Activated CD8-positive, alpha-beta memory T cell treated with anti-CD3 and anti-CD28 coated beads for 36 hours (primary cell): ENCODE measurements at regions not wholly inside any gene's neighbourhood (a gene's known extent, or its start where the extent isn't known, plus 50 kb on each side); places are given as distances from the start of the nearest gene placed in this dataset.
"Not testable (repeated sequence)": the region's sequence is repeated elsewhere in the genome, so short reads cannot be mapped to it uniquely, and the experiment has no call there.

Experiments used
- CTCF ChIA-PET: fragments of 350-600 bp; sonication (Branson Sonifier 250); formaldehyde crosslinking; loops from one replicate; lab custom pipeline; 2021; ENCODE audit warnings: antibody characterized with exemption; lab: Charles Lee
- POLR2A ChIA-PET: fragments of 350-600 bp; sonication (Branson Sonifier 250); formaldehyde crosslinking; loops from one replicate; lab custom pipeline; 2021; ENCODE audit warnings: antibody characterized with exemption; lab: Charles Lee

- POLR2A ChIA-PET, result no interaction called here
- CTCF ChIA-PET, result no interaction called here
Observed at GRCh38 chr1:227508431-227508830, 54.9 kb upstream of the ZNF678 start.

- CTCF ChIA-PET, POLR2A ChIA-PET: not testable (repeated sequence)
Observed at GRCh38 chr1:227506490-227507393, 56.6 kb upstream of the ZNF678 start.

GRCh38 chr1:227496045-227496444 lies 67.3 kb upstream of the ZNF678 start:
- POLR2A ChIA-PET, CTCF ChIA-PET: not testable (repeated sequence)

GRCh38 chr1:227493863-227494551 lies 69.3 kb upstream of the ZNF678 start:
- CTCF ChIA-PET, POLR2A ChIA-PET: not testable (repeated sequence)

DNA sequence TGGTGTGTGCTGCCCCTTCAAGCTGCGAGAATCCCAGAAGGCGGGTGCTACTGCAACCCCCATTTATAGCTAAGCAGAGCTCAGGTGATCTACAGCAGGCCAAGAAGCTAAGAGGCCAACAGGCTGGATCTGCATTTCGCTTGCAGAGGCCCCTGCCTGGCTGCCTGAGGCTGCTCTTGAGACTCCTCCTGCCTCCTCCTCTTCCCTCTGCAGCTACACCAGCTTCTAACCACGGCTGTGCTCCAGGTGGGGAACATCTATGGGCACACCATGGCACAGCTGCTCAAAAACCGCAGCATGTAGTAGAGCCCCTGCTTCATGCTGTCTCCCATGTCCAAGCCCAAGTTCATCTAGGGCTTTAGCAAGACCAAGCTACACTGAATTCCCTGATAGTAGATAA lies 72.9 kb upstream of the ZNF678 start:
- CTCF ChIA-PET, result no interaction called here
- POLR2A ChIA-PET, result interaction anchor here (0.6 kb wide), 1 partner anchor 201 kb away, joined by 3 read pairs; no protein-coding TSS in a partner anchor

DNA sequence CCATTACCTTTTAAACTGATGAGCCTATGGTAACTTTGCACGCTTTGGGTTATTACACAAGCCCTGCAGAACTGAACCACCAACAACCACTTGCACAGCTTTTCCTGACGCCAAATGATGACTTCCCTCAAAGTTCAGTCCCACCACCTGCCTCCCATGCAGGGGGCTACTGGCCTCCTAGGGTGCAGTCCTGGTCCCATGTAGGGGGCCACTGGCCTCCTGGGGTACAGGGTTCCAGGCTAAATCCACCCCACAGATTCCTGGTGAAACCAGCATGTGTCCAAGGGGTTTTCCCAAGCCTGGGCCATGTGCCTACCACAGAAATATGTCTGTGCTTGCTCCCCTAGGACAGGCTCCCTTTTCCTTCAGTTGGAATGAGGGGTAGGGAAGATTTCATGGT lies 73.4 kb upstream of the ZNF678 start:
- ChIA-PET POLR2A (no interaction called here), CTCF (no interaction called here)

DNA sequence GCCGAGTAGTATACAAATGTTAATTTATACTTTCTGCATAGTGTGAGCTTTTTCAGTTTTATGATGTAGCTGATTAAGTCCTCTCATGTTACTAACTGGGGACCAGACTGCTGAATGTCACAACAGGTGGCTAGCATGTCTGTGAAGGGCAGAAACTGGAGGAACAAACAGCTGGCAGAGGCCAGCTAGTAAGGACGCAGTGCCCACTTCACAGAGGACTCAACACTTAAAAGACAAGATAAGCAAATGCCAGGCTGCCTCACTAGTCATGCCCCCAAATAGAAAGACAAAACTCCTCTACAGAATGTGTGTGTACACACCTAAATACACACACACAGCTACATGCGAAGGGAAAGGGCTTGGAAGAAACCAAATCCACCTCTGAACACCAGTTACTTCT lies 73.8 kb upstream of the ZNF678 start:
- POLR2A ChIA-PET, result no interaction called here
- CTCF ChIA-PET, result interaction anchor here (0.5 kb wide), 1 partner anchor 427 kb away, joined by 3 read pairs; no protein-coding TSS in a partner anchor

DNA sequence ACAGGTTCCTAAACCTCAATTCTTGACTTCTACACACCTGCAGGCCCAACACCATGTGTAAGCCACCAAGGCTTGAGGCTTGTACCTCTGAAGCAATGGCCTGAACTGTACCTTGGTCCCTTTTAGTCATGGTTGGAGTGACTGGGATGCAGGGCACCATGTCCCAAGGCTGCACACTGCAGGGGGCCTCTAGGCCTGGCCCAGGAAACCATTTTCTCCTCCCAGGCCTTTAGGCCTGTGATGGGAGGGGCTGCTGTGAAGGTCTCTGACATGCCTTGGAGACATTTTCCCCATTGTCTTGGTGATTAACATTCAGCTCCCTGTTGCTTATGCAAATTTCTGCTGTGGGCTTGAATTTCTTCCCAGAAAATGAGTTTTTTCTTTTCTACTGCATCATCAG lies 75.8 kb upstream of the ZNF678 start:
- CTCF ChIA-PET, result no interaction called here
- POLR2A ChIA-PET, result no interaction called here

GRCh38 chr1:227486559-227486958 lies 76.8 kb upstream of the ZNF678 start:
- ChIA-PET POLR2A (no interaction called here), CTCF (no interaction called here)

- ChIA-PET POLR2A (no interaction called here), CTCF (interaction anchor here (0.8 kb wide), 1 partner anchor 29 kb away, joined by 3 read pairs; no protein-coding TSS in a partner anchor)
Observed at GRCh38 chr1:227482023-227482299, 81.4 kb upstream of the ZNF678 start.

DNA sequence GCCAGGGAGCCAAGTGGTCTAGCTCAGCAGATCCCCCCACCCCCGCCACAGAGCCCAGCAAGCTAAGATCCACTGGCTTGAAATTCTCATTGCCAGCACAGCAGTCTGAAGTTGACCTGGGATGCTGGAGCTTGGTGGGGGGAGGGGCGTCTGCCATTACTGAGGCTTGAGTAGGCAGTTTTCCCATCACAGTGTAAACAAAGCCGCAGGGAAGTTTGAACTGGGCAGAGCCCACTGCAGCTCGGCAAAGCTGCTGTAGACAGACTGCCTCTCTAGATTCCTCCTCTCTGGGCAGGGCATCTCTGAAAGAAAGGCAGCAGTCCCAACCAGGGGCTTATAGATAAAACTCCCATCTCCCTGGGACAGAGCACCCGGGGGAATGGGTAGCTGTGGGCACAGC lies 89.3 kb upstream of the ZNF678 start:
- CTCF ChIA-PET, POLR2A ChIA-PET: not testable (repeated sequence)

DNA sequence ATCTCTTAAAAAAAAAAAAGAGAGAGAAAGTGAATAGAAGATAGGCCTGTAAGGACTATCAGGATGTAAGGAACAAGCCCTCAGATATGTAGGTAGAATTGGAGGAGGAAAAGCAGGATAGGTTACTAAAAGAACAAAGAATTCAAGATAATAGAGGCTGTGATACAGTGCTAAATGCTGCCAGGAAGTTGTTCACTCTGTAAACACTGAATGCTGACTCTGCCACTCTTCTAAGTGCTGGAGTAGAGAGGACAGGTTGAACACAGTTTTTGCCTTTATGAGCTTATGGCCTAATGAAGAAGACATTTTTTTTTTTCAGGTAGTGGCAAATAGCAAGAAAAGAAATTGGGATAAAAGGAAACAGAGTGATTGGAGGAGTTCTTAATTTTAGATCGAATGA lies 90.6 kb upstream of the ZNF678 start:
- CTCF ChIA-PET, result no interaction called here
- POLR2A ChIA-PET, result interaction anchor here (0.6 kb wide), 1 partner anchor 476 kb away, joined by 6 read pairs; no protein-coding TSS in a partner anchor

- ChIA-PET POLR2A (no interaction called here), CTCF (no interaction called here)
Observed at GRCh38 chr1:227470688-227471087, 92.7 kb upstream of the ZNF678 start.

DNA sequence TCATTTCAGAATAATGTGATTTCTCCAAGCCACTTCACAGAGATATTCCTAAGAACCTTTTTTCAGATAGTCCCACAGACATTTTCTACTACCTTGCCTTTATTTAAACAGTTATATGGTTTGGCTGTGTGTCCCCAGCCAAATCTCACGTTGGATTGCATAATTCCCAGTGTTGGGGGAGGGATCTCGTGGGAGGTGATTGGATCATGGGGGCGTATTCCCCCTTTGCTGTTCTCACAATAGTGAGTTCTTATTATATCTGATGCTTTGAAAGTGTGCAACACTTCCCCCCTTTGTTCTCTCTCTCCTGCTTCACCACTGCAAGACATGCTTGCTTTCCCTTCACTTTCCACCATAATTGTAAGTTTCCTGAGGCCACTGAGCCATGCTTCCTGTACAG lies 93.6 kb upstream of the ZNF678 start:
- POLR2A ChIA-PET, result no interaction called here
- CTCF ChIA-PET, result no interaction called here

- CTCF ChIA-PET, result no interaction called here
Observed at GRCh38 chr1:227466039-227466645, 97.2 kb upstream of the ZNF678 start.

DNA sequence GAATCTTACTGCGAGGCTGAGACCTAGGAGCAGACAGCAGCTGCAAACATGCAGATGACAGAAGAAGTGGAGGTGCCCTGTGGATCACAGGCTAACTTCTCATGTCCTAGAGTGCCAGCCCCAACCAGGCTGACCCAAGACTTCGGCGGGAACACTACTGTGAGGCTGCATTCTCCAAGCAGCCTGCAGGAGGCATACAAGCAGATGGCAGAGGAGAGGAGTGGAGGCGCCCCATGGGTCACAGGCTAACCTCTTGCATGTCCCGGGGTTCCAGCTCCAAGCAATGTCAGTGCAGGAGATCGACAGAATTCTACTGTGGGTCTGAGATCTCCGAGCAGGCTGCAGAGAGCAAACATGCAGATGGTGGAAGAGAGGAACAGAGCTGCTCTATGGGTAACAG lies 98.1 kb upstream of the ZNF678 start:
- ChIA-PET CTCF (no interaction called here), POLR2A (no interaction called here)

More at GRCh38 chr1:227466039-227466645, 97.2 kb upstream of the ZNF678 start:
- POLR2A ChIA-PET, result no interaction called here

DNA sequence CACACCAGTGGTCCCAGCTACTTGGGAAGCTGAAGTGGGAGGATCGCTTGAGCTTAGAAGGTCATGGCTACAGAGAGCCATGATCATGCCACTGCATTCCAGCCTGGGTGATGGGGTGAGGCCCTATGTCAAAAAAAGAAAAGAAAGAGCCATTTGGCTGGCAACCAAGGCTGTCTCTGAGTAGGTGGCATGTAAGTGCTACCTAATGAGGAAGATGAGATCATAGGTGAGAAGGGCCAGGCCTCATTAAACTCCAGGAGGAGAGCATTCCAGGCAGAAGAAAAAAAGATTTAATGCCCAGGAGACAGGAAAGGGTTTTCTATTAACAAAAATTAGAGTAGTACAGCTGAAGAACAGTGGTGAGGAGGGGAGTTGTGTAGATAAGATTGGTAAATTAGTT lies 103.4 kb upstream of the ZNF678 start:
- ChIA-PET CTCF (no interaction called here), POLR2A (no interaction called here)

GRCh38 chr1:227459326-227459841 lies 104.0 kb upstream of the ZNF678 start:
- POLR2A ChIA-PET, result no interaction called here
- CTCF ChIA-PET, result no interaction called here

DNA sequence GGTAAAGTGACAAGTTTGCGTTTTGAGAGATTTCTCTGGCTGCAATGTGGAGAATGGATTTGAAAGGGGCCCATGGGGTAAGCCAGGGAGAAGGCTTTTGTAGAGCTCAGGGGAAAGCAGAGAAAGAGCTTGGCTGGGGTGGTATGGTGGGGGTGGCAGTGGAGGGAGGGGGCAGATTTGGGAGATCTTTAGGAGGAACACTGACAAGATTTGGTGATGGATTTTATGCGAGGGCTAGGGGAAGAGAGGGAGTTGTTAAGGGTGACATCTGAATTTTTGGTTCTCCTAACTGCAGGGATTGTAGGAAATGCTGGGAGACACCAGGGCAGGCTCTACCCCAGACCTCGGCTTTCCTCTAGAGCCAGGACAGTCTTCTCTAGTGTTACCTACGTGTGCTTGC lies 108.7 kb upstream of the ZNF678 start:
- ChIA-PET POLR2A (no interaction called here), CTCF (no interaction called here)

GRCh38 chr1:227453631-227454355 lies 109.6 kb upstream of the ZNF678 start:
- ChIA-PET POLR2A (no interaction called here), CTCF (no interaction called here)
